ENCODE measurements at regions not wholly inside any gene's neighbourhood (a gene's known extent, or its start where the extent isn't known, plus 50 kb on each side); places are given as distances from the start of the nearest gene placed in this dataset.

GRCh38 chr13:66036024-66036614, 1194.0 kb downstream of the PCDH9 start:
- no peak for TF ChIP-seq EP300 (IDR thresholded peaks at IDR 0.05)
- TF ChIP-seq CTCF (IDR thresholded peaks at IDR 0.05): no peak
- TF ChIP-seq POLR2A (IDR thresholded peaks at IDR 0.05): no peak
- no peak for TF ChIP-seq POLR2AphosphoS5 (IDR thresholded peaks at IDR 0.05)

Data from gastroesophageal sphincter (tissue), 3 donors.